ENCODE measurements at regions not wholly inside any gene's neighbourhood (a gene's known extent, or its start where the extent isn't known, plus 50 kb on each side); places are given as distances from the start of the nearest gene placed in this dataset.

DNA sequence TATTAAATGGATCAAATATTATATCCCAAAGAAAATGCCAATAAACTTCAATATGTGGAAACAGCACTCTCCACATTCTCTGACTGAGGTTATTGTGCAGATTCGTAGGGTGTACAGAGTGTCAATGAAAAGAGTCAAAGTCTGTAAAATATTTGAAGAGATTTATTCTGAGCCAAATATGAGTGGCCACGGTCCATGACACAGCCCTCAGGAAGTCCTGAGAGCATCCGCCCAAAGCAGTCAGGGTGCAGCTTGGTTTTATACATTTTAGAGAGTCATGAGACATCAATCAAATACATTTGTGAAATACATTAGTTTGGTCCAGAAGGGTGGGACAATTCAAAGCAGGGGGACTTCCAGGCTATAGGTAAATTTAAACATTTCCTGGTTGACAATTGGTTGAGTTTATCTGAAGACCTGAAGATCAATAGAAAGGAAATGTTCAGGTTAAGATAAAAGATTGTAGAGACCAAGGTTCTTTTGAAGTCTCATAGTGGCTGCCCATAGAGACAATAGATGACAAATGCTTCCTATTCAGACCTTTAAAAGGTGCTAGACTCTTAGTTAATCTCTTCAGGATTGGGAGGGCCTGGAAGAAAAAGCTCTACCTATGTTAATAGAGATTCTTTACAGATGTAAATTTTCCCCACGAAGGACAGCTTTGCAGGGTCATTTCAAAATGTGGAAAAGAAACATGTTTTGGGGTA lies 569.5 kb downstream of the MATN1 start:
- H3K4me1 ChIP-seq, result no peaks in the 10 kb centered on the region
- H3K36me3 ChIP-seq, result no peaks in the 10 kb centered on the region
- 55 to 64% methylated on average over 4 of the region's 4 CpGs for WGBS, 2 donors
- peaks cover 0 to 17% (median 0%) of the 10 kb centered on the region in 4 donors for H3K9me3 ChIP-seq
- H3K27me3 ChIP-seq, result no peaks in the 10 kb centered on the region
- no peak overlapping the region for H3K27ac ChIP-seq
- TF ChIP-seq POLR2A (IDR thresholded peaks at IDR 0.05), result no peak
- no peak for TF ChIP-seq CTCF (IDR thresholded peaks at IDR 0.05)
- no peak for TF ChIP-seq EP300 (IDR thresholded peaks at IDR 0.05)
- H3K4me3 ChIP-seq, result no peak overlapping the region
- no peak for DNase-seq (ENCODE audit: low spot score in 2 of 2)

DNA sequence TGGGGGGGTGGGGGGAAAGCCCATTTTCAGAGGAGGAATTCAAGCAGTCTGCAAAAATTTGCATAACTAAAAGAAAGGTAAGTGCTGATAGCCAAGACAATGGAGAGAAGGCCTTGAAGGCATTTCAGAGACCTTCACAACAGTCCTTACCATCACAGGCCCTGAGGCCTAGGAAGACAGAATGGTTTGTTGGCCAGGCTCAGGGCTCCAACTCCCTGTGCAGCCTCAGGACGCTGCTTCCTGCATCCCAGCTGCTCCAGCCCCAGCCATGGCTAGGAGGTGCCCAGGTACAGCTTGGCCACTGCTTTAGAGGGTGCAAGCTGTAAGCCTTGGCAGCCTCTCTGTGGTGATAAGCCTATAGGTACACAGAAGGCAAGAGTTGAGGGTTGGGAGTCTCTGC lies 571.6 kb downstream of the MATN1 start:
- 17 to 58% methylated on average over 1 of the region's 1 CpG for WGBS, 2 donors
- H3K27me3 ChIP-seq, result no peaks in the 10 kb centered on the region
- H3K4me3 ChIP-seq, result no peak overlapping the region
- no peaks in the 10 kb centered on the region for H3K36me3 ChIP-seq
- H3K27ac ChIP-seq, result no peak overlapping the region
- TF ChIP-seq CTCF (IDR thresholded peaks at IDR 0.05) (no peak), POLR2A (IDR thresholded peaks at IDR 0.05) (no peak), EP300 (IDR thresholded peaks at IDR 0.05) (no peak)
- no peaks in the 10 kb centered on the region for H3K4me1 ChIP-seq
- DNase-seq (ENCODE audit: low spot score in 2 of 2), result no peak
- peaks cover 0 to 17% (median 0%) of the 10 kb centered on the region in 4 donors for H3K9me3 ChIP-seq

DNA sequence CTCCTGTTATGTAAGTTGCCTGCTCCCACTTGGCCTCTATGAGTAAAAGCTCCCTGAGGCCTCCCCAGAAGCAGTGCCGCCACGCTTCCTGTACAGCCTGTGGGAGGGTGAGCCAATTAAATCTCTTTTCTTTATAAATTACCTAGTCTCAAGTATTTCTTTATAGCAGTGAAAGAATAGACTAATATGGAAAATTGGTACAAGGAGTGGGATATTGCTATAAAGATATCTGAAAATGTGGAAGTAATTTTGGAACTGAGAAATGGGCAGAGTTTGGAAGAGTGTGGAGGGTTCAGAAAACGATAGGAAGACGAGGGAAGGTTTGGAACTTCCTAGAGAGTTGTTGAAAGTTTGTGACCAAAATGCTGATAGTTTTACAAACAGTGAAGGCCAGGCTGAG lies 572.3 kb downstream of the MATN1 start:
- 74 to 87% methylated on average over 4 of the region's 4 CpGs for WGBS, 2 donors
- Histone ChIP-seq H3K36me3 (no peaks in the 10 kb centered on the region), H3K4me1 (no peaks in the 10 kb centered on the region), H3K9me3 (peaks cover 0 to 10% (median 0%) of the 10 kb centered on the region in 4 donors), H3K27me3 (no peaks in the 10 kb centered on the region), H3K4me3 (no peak overlapping the region), H3K27ac (no peak overlapping the region)
- DNase-seq (ENCODE audit: low spot score in 2 of 2), result no peak
- TF ChIP-seq POLR2A (IDR thresholded peaks at IDR 0.05) (no peak), CTCF (IDR thresholded peaks at IDR 0.05) (no peak), EP300 (IDR thresholded peaks at IDR 0.05) (no peak)

GRCh38 chr1:30149226-30149625 lies 574.2 kb downstream of the MATN1 start:
- WGBS, 2 donors, result 66 to 68% methylated on average over 5 of the region's 5 CpGs

More at GRCh38 chr1:30149226-30149625, 574.2 kb downstream of the MATN1 start:
- DNase-seq (ENCODE audit: low spot score in 2 of 2), result no peak
- TF ChIP-seq CTCF (IDR thresholded peaks at IDR 0.05) (no peak), EP300 (IDR thresholded peaks at IDR 0.05) (no peak), POLR2A (IDR thresholded peaks at IDR 0.05) (no peak)
- Histone ChIP-seq H3K4me1 (no peaks in the 10 kb centered on the region), H3K27me3 (no peaks in the 10 kb centered on the region), H3K9me3 (peaks cover 0 to 9% (median 0%) of the 10 kb centered on the region in 4 donors), H3K4me3 (no peak overlapping the region), H3K36me3 (no peaks in the 10 kb centered on the region), H3K27ac (no peak overlapping the region)
